HG02571 (cell line): ENCODE measurements at regions not wholly inside any gene's neighbourhood (a gene's known extent, or its start where the extent isn't known, plus 50 kb on each side); places are given as distances from the start of the nearest gene placed in this dataset.
"Not testable (repeated sequence)": the region's sequence is repeated elsewhere in the genome, so short reads cannot be mapped to it uniquely, and the experiment has no call there.

Experiments used
- ATAC-seq: cut with Tn5 transposase; IDR thresholded peaks from one replicate; pipeline ENCODE4 v1.9.1; 2021; ENCODE audit warnings: mild to moderate bottlenecking, moderate library complexity; ENCODE audit not compliant: unreplicated experiment

GRCh38 chr12:107571492-107571891 lies 114.1 kb upstream of the PWP1 start:
- ATAC-seq, result no peak

- ATAC-seq, result no peak
Measured at GRCh38 chr12:107574691-107575090, 110.9 kb upstream of the PWP1 start.

GRCh38 chr12:107580750-107581618 lies 104.6 kb upstream of the PWP1 start:
- ATAC-seq, result no peak

- ATAC-seq, result no peak
Measured at GRCh38 chr12:107581619-107582015, 104.0 kb upstream of the PWP1 start.

- no peak for ATAC-seq
Measured at GRCh38 chr12:107583551-107583950, 102.0 kb upstream of the PWP1 start.

- no peak for ATAC-seq
Measured at GRCh38 chr12:107584563-107584962, 101.0 kb upstream of the PWP1 start.

- no peak for ATAC-seq
Measured at GRCh38 chr12:107586256-107586970, 99.2 kb upstream of the PWP1 start.

GRCh38 chr12:107590413-107590812 lies 95.2 kb upstream of the PWP1 start:
- ATAC-seq, result no peak

GRCh38 chr12:107590814-107591375 lies 94.7 kb upstream of the PWP1 start:
- ATAC-seq, result no peak

GRCh38 chr12:107593713-107594381 lies 91.8 kb upstream of the PWP1 start:
- no peak for ATAC-seq

GRCh38 chr12:107594995-107595394 lies 90.6 kb upstream of the PWP1 start:
- ATAC-seq, result no peak

- ATAC-seq, result no peak
Measured at GRCh38 chr12:107597695-107598410, 87.7 kb upstream of the PWP1 start.

GRCh38 chr12:107598906-107599305 lies 86.7 kb upstream of the PWP1 start:
- no peak for ATAC-seq

- ATAC-seq, result no peak
Measured at GRCh38 chr12:107600581-107601144, 84.9 kb upstream of the PWP1 start.

GRCh38 chr12:107602446-107602845 lies 83.2 kb upstream of the PWP1 start:
- no peak for ATAC-seq

GRCh38 chr12:107605293-107605692 lies 80.3 kb upstream of the PWP1 start:
- ATAC-seq, result no peak

- ATAC-seq, result peak; percentile 48
Measured at GRCh38 chr12:107607464-107608392, 77.9 kb upstream of the PWP1 start.

GRCh38 chr12:107608779-107609178 lies 76.8 kb upstream of the PWP1 start:
- ATAC-seq, result not testable (repeated sequence)
